ES-I3 (cell line): ENCODE measurements at regions not wholly inside any gene's neighbourhood (a gene's known extent, or its start where the extent isn't known, plus 50 kb on each side); places are given as distances from the start of the nearest gene placed in this dataset.
"Not testable (repeated sequence)": the region's sequence is repeated elsewhere in the genome, so short reads cannot be mapped to it uniquely, and the experiment has no call there.

Experiments
- H3K36me3 ChIP-seq: 2 replicates; pipeline ENCODE4 v1.6.1; 2013; ENCODE audit warnings: mild to moderate bottlenecking, low read length, control low read depth, moderate library complexity; ENCODE audit not compliant: insufficient read depth
- H3K4me1 ChIP-seq: 2 replicates; pipeline ENCODE4 v1.6.1; 2013; ENCODE audit warnings: mild to moderate bottlenecking, control low read depth, low read length; ENCODE audit not compliant: insufficient read depth
- H3K9ac ChIP-seq: 2 replicates; pipeline ENCODE4 v1.6.1; 2013; ENCODE audit warnings: low read depth, mild to moderate bottlenecking, low read length, moderate library complexity
- H3K9me3 ChIP-seq: 2 replicates; pipeline ENCODE4 v1.6.1; 2013; ENCODE audit warnings: mild to moderate bottlenecking, low read length, moderate library complexity; ENCODE audit not compliant: control insufficient read depth, insufficient read depth

GRCh38 chr15:22726104-22726503 is 60.3 kb upstream of the NIPA1 start:
- H3K36me3 ChIP-seq, H3K4me1 ChIP-seq, H3K9me3 ChIP-seq, H3K9ac ChIP-seq: not testable (repeated sequence)

GRCh38 chr15:22735067-22735466 is 51.4 kb upstream of the NIPA1 start:
- H3K9me3 ChIP-seq, H3K36me3 ChIP-seq, H3K4me1 ChIP-seq, H3K9ac ChIP-seq: not testable (repeated sequence)

- Histone ChIP-seq H3K9me3 (no peaks in the 10 kb centered on the region), H3K9ac (no peak overlapping the region), H3K4me1 (no peaks in the 10 kb centered on the region), H3K36me3 (no peaks in the 10 kb centered on the region)
These were observed 50.7 kb upstream of the NIPA1 start for GRCh38 chr15:22735781-22736180.

- not testable (repeated sequence) for H3K9me3 ChIP-seq, H3K9ac ChIP-seq, H3K36me3 ChIP-seq, H3K4me1 ChIP-seq
These were observed 50.2 kb upstream of the NIPA1 start for GRCh38 chr15:22736200-22736599.
